Cardiac fibroblast (primary cell): ENCODE measurements at regions not wholly inside any gene's neighbourhood (a gene's known extent, or its start where the extent isn't known, plus 50 kb on each side); places are given as distances from the start of the nearest gene placed in this dataset.
A peak's percentile ranks its signal among the peaks of the same experiment; 100 is the strongest.

Experiments
- DNase-seq, 2 donors: peaks; one replicate each; pipeline versions ENCODE4 v3.0.0 to v3.0.0-alpha.2; 2010; ENCODE audit warnings: low read depth in 2 of 2
- H3K4me3 ChIP-seq, 2 donors: replicated peaks in 1 of 2; 1 replicate in 1 of 2; 2 replicates in 1 of 2; pipeline ENCODE4 v1.5.1; 2011; ENCODE audit warnings: low read depth in 2 of 2, low read length in 2 of 2, mild to moderate bottlenecking in 2 of 2, moderate library complexity in 1 of 2
- CTCF ChIP-seq: IDR thresholded peaks from one replicate; pipeline ENCODE4 v1.5.1; 2011; ENCODE audit warnings: low read depth, mild to moderate bottlenecking, low read length, inconsistent platforms

- H3K4me3 ChIP-seq, result no peak overlapping the region
- no peak for TF ChIP-seq CTCF
- no peak for DNase-seq
These were observed 274.3 kb downstream of the GAS1 start for GRCh38 chr9:86672966-86673365.

- no peak for TF ChIP-seq CTCF
- no peak for DNase-seq
These were observed 275.0 kb downstream of the GAS1 start for GRCh38 chr9:86672301-86672700.

GRCh38 chr9:86671018-86671417, 276.3 kb downstream of the GAS1 start:
- no peak for TF ChIP-seq CTCF
- DNase-seq, result no peak
- no peak overlapping the region for H3K4me3 ChIP-seq

More at GRCh38 chr9:86672301-86672700, 275.0 kb downstream of the GAS1 start:
- H3K4me3 ChIP-seq, result no peak overlapping the region

- DNase-seq, result no peak
- no peak for TF ChIP-seq CTCF
- no peak overlapping the region for H3K4me3 ChIP-seq
These were observed 276.8 kb downstream of the GAS1 start for GRCh38 chr9:86670536-86670935.

- DNase-seq, result no peak
- no peak overlapping the region for H3K4me3 ChIP-seq
- no peak for TF ChIP-seq CTCF
These were observed 277.2 kb downstream of the GAS1 start for GRCh38 chr9:86670076-86670475.

GRCh38 chr9:86669422-86669821, 277.9 kb downstream of the GAS1 start:
- H3K4me3 ChIP-seq, result no peak overlapping the region
- TF ChIP-seq CTCF, result no peak
- no peak for DNase-seq

- peak in 1 of 2 donors; percentile 9 for DNase-seq
- H3K4me3 ChIP-seq, result no peak overlapping the region
- no peak for TF ChIP-seq CTCF
These were observed 278.8 kb downstream of the GAS1 start for GRCh38 chr9:86668488-86668887.
